WTC11 (cell line): ENCODE measurements at regions not wholly inside any gene's neighbourhood (a gene's known extent, or its start where the extent isn't known, plus 50 kb on each side); places are given as distances from the start of the nearest gene placed in this dataset.

Experiments used
- NFYB ChIP-seq: sonication (generic); formaldehyde crosslinking; conservative IDR thresholded peaks from 2 replicates; pipeline ENCODE4 v1.8.0; 2022; ENCODE audit warnings: low read depth, missing genetic modification reagents
- RELA ChIP-seq: sonication (generic); formaldehyde crosslinking; IDR thresholded peaks from 2 replicates; pipeline ENCODE4 v1.8.1; 2022; ENCODE audit warnings: missing genetic modification reagents, mild to moderate bottlenecking, borderline replicate concordance
- TF ChIP-seq, protein P1 (sequence below): fragments of 200-600 bp; IDR thresholded peaks from 2 replicates; pipeline ENCODE4 v1.8.0; 2022; ENCODE audit warnings: antibody characterized with exemption

DNA sequence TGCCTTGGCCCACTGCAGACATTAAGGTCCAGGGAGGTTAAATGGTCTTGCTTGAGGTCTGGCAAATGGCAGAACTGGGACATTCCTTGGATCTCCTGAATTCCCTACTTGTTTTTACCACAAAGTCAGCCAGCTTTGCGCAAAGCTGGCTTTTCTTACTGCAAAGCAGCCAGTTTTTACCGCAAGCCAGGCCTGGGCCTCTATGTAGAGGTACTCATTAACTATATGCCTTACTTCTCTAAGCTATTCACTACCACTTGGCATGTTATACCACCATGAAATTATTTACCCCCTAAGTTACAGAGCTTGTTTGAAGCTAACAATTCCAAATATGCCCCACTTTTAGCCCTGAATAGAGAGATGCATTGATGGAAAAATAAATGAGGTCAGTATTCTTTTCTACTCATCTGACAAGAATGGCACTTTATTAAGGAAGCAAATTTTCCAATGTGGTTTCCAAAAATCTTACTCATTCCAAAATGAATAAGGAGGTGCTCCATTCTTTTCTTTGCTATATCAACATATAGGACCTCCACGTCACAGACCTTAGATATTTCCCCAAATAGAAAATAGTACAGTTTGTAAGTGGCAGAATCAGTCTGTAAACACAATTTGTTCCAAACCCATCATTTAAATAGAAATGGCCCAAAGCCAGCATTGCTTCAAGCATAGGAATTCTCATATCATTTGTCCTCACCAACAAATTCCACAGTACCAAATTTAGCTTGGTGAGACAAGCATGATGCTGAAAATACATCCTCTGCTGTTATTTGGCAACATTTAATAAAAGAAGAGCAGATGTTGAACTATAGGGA lies 143.9 kb upstream of the TSC22D1 start:
- TF ChIP-seq NFYB (CRISPR knock-in tag): no peak
- TF ChIP-seq RELA: no peak
- TF ChIP-seq, protein P1, sequence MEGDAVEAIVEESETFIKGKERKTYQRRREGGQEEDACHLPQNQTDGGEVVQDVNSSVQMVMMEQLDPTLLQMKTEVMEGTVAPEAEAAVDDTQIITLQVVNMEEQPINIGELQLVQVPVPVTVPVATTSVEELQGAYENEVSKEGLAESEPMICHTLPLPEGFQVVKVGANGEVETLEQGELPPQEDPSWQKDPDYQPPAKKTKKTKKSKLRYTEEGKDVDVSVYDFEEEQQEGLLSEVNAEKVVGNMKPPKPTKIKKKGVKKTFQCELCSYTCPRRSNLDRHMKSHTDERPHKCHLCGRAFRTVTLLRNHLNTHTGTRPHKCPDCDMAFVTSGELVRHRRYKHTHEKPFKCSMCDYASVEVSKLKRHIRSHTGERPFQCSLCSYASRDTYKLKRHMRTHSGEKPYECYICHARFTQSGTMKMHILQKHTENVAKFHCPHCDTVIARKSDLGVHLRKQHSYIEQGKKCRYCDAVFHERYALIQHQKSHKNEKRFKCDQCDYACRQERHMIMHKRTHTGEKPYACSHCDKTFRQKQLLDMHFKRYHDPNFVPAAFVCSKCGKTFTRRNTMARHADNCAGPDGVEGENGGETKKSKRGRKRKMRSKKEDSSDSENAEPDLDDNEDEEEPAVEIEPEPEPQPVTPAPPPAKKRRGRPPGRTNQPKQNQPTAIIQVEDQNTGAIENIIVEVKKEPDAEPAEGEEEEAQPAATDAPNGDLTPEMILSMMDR: no peak
